Breast epithelium (tissue), 3 donors: ENCODE measurements at regions not wholly inside any gene's neighbourhood (a gene's known extent, or its start where the extent isn't known, plus 50 kb on each side); places are given as distances from the start of the nearest gene placed in this dataset.

Experiments
- CTCF ChIP-seq, 3 donors: fragments of 450-650 bp; IDR thresholded peaks; one replicate each; pipeline ENCODE4 v1.5.1; 2016 to 2017; ENCODE audit warnings: antibody characterized with exemption in 3 of 3, mild to moderate bottlenecking in 3 of 3, moderate library complexity in 3 of 3
- POLR2A ChIP-seq: fragments of 450-650 bp; IDR thresholded peaks from one replicate; pipeline ENCODE4 v1.6.1; 2016; ENCODE audit warnings: antibody characterized with exemption, mild to moderate bottlenecking, moderate library complexity
- POLR2AphosphoS5 ChIP-seq, 3 donors: sonication (generic); formaldehyde crosslinking; IDR thresholded peaks; one replicate each; pipeline ENCODE4 v1.6.1; 2017; ENCODE audit warnings: antibody characterized with exemption in 3 of 3

GRCh38 chr16:14371778-14372431 lies 258.2 kb downstream of the PARN start:
- TF ChIP-seq CTCF (IDR thresholded peaks at IDR 0.05) = no peak
- no peak for TF ChIP-seq POLR2A
- TF ChIP-seq POLR2AphosphoS5 (IDR thresholded peaks at IDR 0.05) = no peak
